ENCODE measurements at regions not wholly inside any gene's neighbourhood (a gene's known extent, or its start where the extent isn't known, plus 50 kb on each side); places are given as distances from the start of the nearest gene placed in this dataset.

- TF ChIP-seq EZH2 (IDR thresholded peaks at IDR 0.05; ENCODE audit: insufficient read depth, poor library complexity, severe bottlenecking) (no peak), EZH2phosphoT487 (IDR thresholded peaks at IDR 0.05; ENCODE audit: insufficient read depth, low read depth) (no peak)
These were observed 56.0 kb upstream of the BDKRB2 start for GRCh38 chr14:96148631-96149030.
